GM18909 (cell line): ENCODE measurements at regions not wholly inside any gene's neighbourhood (a gene's known extent, or its start where the extent isn't known, plus 50 kb on each side); places are given as distances from the start of the nearest gene placed in this dataset.
"Not testable (repeated sequence)": the region's sequence is repeated elsewhere in the genome, so short reads cannot be mapped to it uniquely, and the experiment has no call there.

Experiments used
- ATAC-seq: cut with Tn5 transposase; IDR thresholded peaks from one replicate; pipeline ENCODE4 v1.9.1; 2021; ENCODE audit warnings: mild to moderate bottlenecking; ENCODE audit not compliant: unreplicated experiment, poor library complexity

DNA sequence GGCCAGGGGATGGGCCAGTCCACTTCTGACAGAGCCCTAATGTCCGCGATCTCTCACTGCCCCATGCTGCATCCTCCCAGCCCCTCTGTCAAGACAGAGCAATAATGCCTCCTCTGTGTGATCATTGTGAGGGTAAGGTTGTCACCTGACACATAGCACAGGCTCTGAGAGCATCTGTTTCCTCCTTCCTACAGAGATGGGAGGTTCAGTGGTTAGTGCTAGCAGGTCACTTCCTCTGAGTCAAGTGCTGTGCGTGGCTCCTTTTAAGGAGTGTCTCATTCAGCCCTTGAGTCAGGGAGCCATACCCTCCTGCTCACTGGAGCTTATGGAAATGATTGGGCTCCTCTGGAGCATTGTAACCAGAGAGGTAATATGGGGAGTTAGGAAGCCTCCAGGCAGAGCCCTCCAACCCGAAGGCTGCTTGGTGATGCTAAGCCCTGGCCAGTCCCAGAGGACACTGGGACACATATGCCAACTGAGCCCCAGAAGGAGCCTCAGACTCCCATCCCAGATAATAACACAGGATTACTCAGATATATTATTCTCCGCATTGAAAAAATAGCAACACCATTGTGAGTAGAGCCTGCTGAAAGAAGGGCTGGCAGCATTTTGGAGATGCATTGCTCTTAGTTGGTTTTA, 189.0 kb downstream of the GALNT1 start:
- ATAC-seq, result no peak

GRCh38 chr18:35771172-35771571, 189.6 kb downstream of the GALNT1 start:
- no peak for ATAC-seq

GRCh38 chr18:35775887-35776286, 194.3 kb downstream of the GALNT1 start:
- ATAC-seq, result no peak

- no peak for ATAC-seq
These were observed 194.9 kb downstream of the GALNT1 start for GRCh38 chr18:35776473-35776872.

- no peak for ATAC-seq
These were observed 195.4 kb upstream of the RMP24 start for GRCh38 chr18:35777039-35777438.

- no peak for ATAC-seq
These were observed 193.4 kb upstream of the RMP24 start for GRCh38 chr18:35778850-35779627.

DNA sequence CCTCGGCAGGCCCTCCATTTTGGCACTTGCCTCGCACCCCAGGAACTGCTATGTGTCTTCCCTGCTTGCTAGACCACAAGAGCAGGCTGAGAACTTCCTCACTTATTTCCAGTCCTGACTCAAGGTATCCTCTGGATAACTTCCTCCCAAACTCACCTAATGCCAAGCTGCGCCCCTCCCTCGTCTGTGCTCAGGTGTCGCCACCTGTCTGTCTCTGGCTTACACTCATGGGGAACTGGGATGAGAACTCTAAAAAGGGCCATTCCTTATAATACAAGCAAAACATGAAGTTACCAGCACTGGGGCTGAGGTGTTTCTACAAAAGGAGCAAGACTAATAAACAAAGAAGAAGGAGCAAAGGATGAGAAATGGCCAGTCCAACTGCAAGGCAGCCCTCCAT, 191.5 kb upstream of the RMP24 start:
- ATAC-seq, result no peak

GRCh38 chr18:35782926-35783325, 189.6 kb upstream of the RMP24 start:
- no peak for ATAC-seq

DNA sequence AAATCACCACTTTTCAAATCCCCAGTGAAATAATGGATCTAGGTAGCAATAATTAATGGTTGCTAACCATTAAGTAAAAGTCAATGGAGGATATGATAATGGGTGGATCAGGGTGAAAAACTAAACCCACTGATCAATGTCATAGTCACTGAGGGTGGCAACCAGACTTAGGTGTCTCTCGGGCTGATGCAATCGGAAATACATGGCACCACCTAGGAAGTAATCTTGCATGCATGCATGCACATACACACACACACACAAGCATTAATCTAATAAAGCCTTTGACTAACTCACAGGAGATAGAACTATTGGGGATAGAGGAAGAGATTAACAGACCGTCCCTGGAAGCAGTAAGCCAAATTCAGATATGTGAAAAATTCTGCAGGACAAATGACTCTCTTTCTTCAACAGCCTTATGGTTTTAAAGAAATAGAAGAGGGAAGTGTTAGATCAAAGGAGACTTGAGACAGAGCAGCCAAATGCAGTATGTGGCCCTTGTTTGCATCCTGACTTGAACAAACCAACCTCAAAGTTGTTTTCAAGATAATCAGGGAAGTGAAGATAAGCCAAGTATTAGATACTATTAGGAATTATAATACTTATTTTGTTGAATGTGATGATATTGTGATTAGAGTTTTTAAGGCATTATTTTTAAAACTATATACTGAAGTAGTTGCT, 186.0 kb upstream of the RMP24 start:
- ATAC-seq, result no peak

DNA sequence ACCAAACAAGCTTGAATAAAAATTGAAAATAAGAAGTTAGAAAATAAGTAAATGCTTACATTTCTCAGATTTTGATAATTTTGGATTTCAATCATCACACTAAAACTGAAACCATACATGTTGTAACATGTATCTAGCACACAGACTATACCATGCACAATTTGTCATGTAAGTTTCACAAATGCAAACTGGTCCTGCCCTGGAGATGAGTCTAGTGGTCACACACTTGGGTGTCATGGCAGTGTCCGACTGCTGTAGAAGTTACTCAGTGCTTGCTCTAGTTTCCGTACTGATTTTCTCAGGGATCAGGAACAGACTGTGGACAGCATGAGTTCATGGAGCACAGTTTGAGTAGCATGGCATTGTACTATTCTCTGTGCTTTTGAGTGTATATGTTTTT, 182.9 kb upstream of the RMP24 start:
- ATAC-seq, result no peak

- no peak for ATAC-seq
These were observed 174.5 kb upstream of the RMP24 start for GRCh38 chr18:35797948-35798347.

DNA sequence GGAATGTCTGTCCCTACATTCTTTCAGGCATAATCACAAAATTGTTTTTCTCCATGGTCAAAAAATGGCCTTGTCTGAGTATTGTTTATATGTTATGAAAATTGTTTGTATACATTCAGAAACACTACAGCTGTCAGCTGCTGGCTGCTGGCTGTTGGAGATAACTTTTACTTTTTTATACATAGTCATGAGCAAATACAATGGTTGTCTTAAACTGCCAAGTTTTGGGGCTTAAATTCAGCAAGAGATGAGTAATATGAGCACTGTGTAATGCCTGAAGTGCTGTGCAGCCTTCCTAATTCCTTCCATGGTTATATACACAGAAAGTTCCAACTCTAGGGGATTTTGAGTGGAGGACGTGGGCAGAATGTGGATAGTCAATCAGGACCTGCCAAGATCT, 168.9 kb upstream of the RMP24 start:
- ATAC-seq, result no peak

DNA sequence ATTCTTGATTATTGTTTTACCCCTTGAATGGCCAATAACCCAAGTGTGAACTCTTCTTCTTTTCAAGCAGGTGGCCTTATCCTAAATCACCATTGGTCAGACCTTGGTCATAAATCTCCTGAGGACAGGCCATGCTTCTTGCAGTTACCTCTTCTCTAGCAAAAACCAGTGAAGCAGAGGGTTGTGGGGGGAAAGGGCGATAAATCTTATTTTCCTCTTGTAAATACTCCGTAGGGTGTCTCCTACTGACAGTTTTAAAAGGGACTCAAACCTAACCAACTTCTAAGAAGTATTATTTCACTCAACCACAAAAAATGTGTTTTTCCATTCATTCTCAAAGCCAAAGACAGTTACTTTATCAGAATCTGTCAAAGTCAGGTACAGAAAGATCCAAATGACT, 168.1 kb upstream of the RMP24 start:
- ATAC-seq, result no peak

- ATAC-seq, result no peak
These were observed 164.6 kb upstream of the RMP24 start for GRCh38 chr18:35807811-35808335.

- no peak for ATAC-seq
These were observed 163.7 kb upstream of the RMP24 start for GRCh38 chr18:35808796-35809195.

DNA sequence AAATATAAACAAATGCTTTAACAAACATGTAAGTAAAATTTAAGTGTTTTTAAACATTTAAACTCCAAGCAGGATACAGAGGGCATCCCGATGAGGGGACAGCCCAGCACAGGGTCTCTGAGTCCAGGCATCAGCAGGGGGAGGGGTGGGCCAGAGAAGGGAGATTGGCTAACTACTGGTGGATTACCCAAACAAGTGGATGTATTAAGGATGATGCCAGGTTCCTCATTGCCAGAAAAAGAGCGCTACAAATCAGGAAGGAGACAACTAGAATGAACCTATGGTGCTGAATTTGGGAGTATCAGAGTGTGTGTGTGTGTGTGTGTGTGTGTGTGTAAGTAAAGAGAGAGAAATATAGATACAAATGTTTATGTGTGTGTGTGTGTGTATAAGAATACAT, 162.0 kb upstream of the RMP24 start:
- ATAC-seq, result no peak

- no peak for ATAC-seq
These were observed 160.6 kb upstream of the RMP24 start for GRCh38 chr18:35811896-35812295.

DNA sequence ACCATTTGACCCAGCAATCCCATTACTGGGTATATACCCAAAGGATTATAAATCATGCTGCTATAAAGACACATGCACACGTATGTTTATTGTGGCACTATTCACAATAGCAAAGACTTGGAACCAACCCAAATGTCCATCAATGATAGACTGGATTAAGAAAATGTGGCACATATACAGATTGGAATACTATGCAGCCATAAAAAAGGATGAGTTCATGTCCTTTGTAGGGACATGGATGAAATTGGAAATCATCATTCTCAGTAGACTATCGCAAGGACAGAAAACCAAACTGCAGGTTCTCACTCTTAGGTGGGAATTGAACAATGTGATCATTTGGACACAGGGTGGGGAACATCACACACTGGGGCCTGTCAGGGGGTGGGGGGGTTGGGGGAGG, 157.5 kb upstream of the RMP24 start:
- ATAC-seq, result not testable (repeated sequence)

- ATAC-seq, result no peak
These were observed 156.5 kb upstream of the RMP24 start for GRCh38 chr18:35816003-35816402.

- no peak for ATAC-seq
These were observed 154.7 kb upstream of the RMP24 start for GRCh38 chr18:35817604-35818352.

GRCh38 chr18:35818353-35818667, 154.2 kb upstream of the RMP24 start:
- no peak for ATAC-seq
